Activated CD4-positive, alpha-beta T cell treated with anti-CD3 and anti-CD28 coated beads for 24 hours (primary cell): ENCODE measurements at regions not wholly inside any gene's neighbourhood (a gene's known extent, or its start where the extent isn't known, plus 50 kb on each side); places are given as distances from the start of the nearest gene placed in this dataset.
"Not testable (repeated sequence)": the region's sequence is repeated elsewhere in the genome, so short reads cannot be mapped to it uniquely, and the experiment has no call there.

Experiments used
- DNase-seq, 2 donors: peaks; one replicate each; pipeline ENCODE4 v3.0.0-alpha.2; 2020; ENCODE audit warnings: low read depth in 2 of 2

- DNase-seq, result no peak
Observed at GRCh38 chr2:43019025-43019367, 207.4 kb downstream of the ZFP36L2 start.

GRCh38 chr2:43018179-43019024 is 208.0 kb downstream of the ZFP36L2 start:
- no peak for DNase-seq

- no peak for DNase-seq
Observed at GRCh38 chr2:43013821-43014345, 212.5 kb downstream of the ZFP36L2 start.

GRCh38 chr2:43012966-43013365 is 213.4 kb downstream of the ZFP36L2 start:
- DNase-seq, result no peak

- DNase-seq, result no peak
Observed at GRCh38 chr2:43011158-43011491, 215.3 kb downstream of the ZFP36L2 start.

GRCh38 chr2:43010438-43011157 is 215.8 kb downstream of the ZFP36L2 start:
- DNase-seq, result no peak

GRCh38 chr2:43009448-43009847 is 217.0 kb downstream of the ZFP36L2 start:
- no peak for DNase-seq

- DNase-seq, result no peak
Observed at GRCh38 chr2:43008388-43008787, 216.0 kb upstream of the HAAO start.

- DNase-seq, result no peak
Observed at GRCh38 chr2:43007901-43008300, 215.5 kb upstream of the HAAO start.

GRCh38 chr2:43006834-43007543 is 214.6 kb upstream of the HAAO start:
- no peak for DNase-seq

- DNase-seq, result no peak
Observed at GRCh38 chr2:43005975-43006833, 213.8 kb upstream of the HAAO start.

- no peak for DNase-seq
Observed at GRCh38 chr2:43005245-43005974, 213.0 kb upstream of the HAAO start.

- DNase-seq, result no peak
Observed at GRCh38 chr2:43004879-43005244, 212.5 kb upstream of the HAAO start.

GRCh38 chr2:43004126-43004865 is 211.9 kb upstream of the HAAO start:
- DNase-seq, result not testable (repeated sequence)

- DNase-seq, result no peak
Observed at GRCh38 chr2:43003702-43004101, 211.3 kb upstream of the HAAO start.

- DNase-seq, result no peak
Observed at GRCh38 chr2:43001787-43002468, 209.5 kb upstream of the HAAO start.

- DNase-seq, result no peak
Observed at GRCh38 chr2:43001055-43001378, 208.6 kb upstream of the HAAO start.

- no peak for DNase-seq
Observed at GRCh38 chr2:43000242-43001054, 208.1 kb upstream of the HAAO start.

GRCh38 chr2:42999856-43000241 is 207.5 kb upstream of the HAAO start:
- no peak for DNase-seq
